ENCODE measurements at regions not wholly inside any gene's neighbourhood (a gene's known extent, or its start where the extent isn't known, plus 50 kb on each side); places are given as distances from the start of the nearest gene placed in this dataset.

GRCh38 chr16:85167589-85168537 lies 55.6 kb upstream of the CIBAR2 start (continued):
- TF ChIP-seq HMG20A (CRISPR knock-in tag; IDR thresholded peaks at IDR 0.05; ENCODE audit: borderline replicate concordance) (peak; percentile 70; the same call in 1 of the 2 replicates), GLI4 (CRISPR knock-in tag; IDR thresholded peaks at IDR 0.05; ENCODE audit: borderline replicate concordance) (no peak), ZNF367 (CRISPR knock-in tag; IDR thresholded peaks at IDR 0.05; ENCODE audit: borderline replicate concordance) (no peak), NR2F6 (IDR thresholded peaks at IDR 0.05) (peak; percentile 81), NR2F6 (CRISPR knock-in tag; IDR thresholded peaks at IDR 0.05) (peak; percentile 83), FOXO4 (CRISPR knock-in tag; conservative IDR thresholded peaks at IDR 0.05) (no peak), MNT (IDR thresholded peaks at IDR 0.05) (no peak), ZFP82 (CRISPR knock-in tag; IDR thresholded peaks at IDR 0.05; ENCODE audit: borderline replicate concordance) (peak; percentile 71; the same call in 1 of the 2 replicates), ZFP36L2 (CRISPR knock-in tag; IDR thresholded peaks at IDR 0.05) (no peak), CCAR2 (optimal IDR thresholded peaks at IDR 0.05; ENCODE audit: low read depth, low read length) (no peak), AHDC1 (CRISPR knock-in tag; IDR thresholded peaks at IDR 0.05; ENCODE audit: borderline replicate concordance) (no peak; the same call in 1 of the 2 replicates), SMC3 (IDR thresholded peaks at IDR 0.05; ENCODE audit: low read length) (peak; percentile 5; the same call in 1 of the 2 replicates), ZNF646 (CRISPR knock-in tag; IDR thresholded peaks at IDR 0.05) (no peak), ZNF468 (CRISPR knock-in tag; IDR thresholded peaks at IDR 0.05) (no peak)
